BE2C (cell line): ENCODE measurements at regions not wholly inside any gene's neighbourhood (a gene's known extent, or its start where the extent isn't known, plus 50 kb on each side); places are given as distances from the start of the nearest gene placed in this dataset.

Experiments
- DNase-seq: peaks from one replicate; pipeline ENCODE4 v3.0.0-alpha.2; 2020
- H3K27me3 ChIP-seq: fragments of 250-450 bp; sonication (Bioruptor Pico); 2 replicates; pipeline ENCODE4 v1.5.1; 2020; ENCODE audit warnings: mild to moderate bottlenecking
- H3K36me3 ChIP-seq: fragments of 250-450 bp; sonication (Bioruptor Pico); 2 replicates; pipeline ENCODE4 v1.5.1; 2020; ENCODE audit warnings: mild to moderate bottlenecking
- H3K4me1 ChIP-seq: fragments of 250-450 bp; sonication (Bioruptor Pico); 2 replicates; pipeline ENCODE4 v1.5.1; 2020
- H3K4me3 ChIP-seq: 2 replicates; pipeline ENCODE4 v1.5.1; 2011; ENCODE audit warnings: low read depth, low read length
- H3K9me3 ChIP-seq: fragments of 250-450 bp; sonication (Bioruptor Pico); 2 replicates; pipeline ENCODE4 v1.5.1; 2020
- CTCF ChIP-seq: IDR thresholded peaks from 2 replicates; pipeline ENCODE4 v1.5.1; 2012; ENCODE audit warnings: mild to moderate bottlenecking, low read depth, low read length

DNA sequence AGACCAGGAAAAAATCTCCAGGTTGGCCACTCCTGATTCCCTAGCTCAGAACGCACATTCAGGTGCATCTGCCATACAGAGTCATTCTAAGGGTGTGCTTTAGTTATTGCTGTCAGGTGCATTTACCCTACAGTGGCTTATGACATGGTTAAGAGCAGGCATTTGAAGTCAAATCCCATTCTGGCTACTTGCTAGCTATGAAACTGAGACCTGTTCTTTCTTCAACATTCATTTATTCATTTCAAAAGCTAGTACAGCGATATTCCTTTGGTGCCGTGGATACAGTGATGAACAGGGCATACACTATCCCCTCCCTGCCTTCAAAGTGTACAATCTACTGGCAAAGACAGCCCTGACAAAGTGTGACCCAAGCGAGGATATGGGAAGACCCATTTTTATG is 508.3 kb downstream of the NPIPA7 start:
- TF ChIP-seq CTCF, result no peak
- H3K4me1 ChIP-seq, result no peaks in the 10 kb centered on the region
- no peaks in the 10 kb centered on the region for H3K9me3 ChIP-seq
- no peak overlapping the region for H3K4me3 ChIP-seq
- no peak for DNase-seq
- no peaks in the 10 kb centered on the region for H3K27me3 ChIP-seq
- H3K36me3 ChIP-seq, result no peaks in the 10 kb centered on the region

GRCh38 chr16:16890964-16891363 is 512.0 kb downstream of the NPIPA7 start:
- H3K36me3 ChIP-seq, result no peaks in the 10 kb centered on the region
- no peaks in the 10 kb centered on the region for H3K4me1 ChIP-seq
- TF ChIP-seq CTCF, result no peak
- H3K4me3 ChIP-seq, result no peak overlapping the region
- H3K9me3 ChIP-seq, result no peaks in the 10 kb centered on the region
- DNase-seq, result no peak
- no peaks in the 10 kb centered on the region for H3K27me3 ChIP-seq

GRCh38 chr16:16904601-16905000 is 525.7 kb downstream of the NPIPA7 start:
- Histone ChIP-seq H3K4me1 (no peaks in the 10 kb centered on the region), H3K27me3 (no peaks in the 10 kb centered on the region)
- TF ChIP-seq CTCF, result no peak

GRCh38 chr16:16905850-16906249 is 526.9 kb downstream of the NPIPA7 start:
- H3K4me3 ChIP-seq, result no peak overlapping the region
- no peaks in the 10 kb centered on the region for H3K4me1 ChIP-seq
- no peaks in the 10 kb centered on the region for H3K9me3 ChIP-seq
- no peak for TF ChIP-seq CTCF
- no peaks in the 10 kb centered on the region for H3K36me3 ChIP-seq
- no peaks in the 10 kb centered on the region for H3K27me3 ChIP-seq
- no peak for DNase-seq

More at GRCh38 chr16:16904601-16905000, 525.7 kb downstream of the NPIPA7 start:
- no peaks in the 10 kb centered on the region for H3K9me3 ChIP-seq
- no peak for DNase-seq
- H3K36me3 ChIP-seq, result no peaks in the 10 kb centered on the region
- no peak overlapping the region for H3K4me3 ChIP-seq

DNA sequence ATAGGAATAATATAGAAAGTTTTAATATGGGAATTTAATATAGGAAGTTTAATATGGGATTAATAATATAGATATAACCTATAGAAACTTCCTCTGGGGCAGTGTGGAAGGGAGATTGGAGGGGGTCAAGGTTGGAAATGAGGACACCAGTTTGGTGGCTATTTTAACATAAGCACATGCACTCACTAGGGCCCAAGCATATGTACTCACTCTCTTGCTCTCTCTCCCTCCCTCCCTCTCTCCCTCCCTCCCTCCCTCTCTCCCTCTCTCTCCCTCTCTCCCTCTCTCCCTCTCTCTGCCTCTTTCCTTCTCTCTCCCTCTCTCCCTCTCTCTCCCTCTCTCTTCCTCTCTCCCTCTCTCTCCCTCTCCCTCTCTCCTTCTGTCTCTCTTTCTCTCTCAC is 528.1 kb downstream of the NPIPA7 start:
- no peak for TF ChIP-seq CTCF
- H3K27me3 ChIP-seq, result no peaks in the 10 kb centered on the region
- no peaks in the 10 kb centered on the region for H3K4me1 ChIP-seq
- H3K9me3 ChIP-seq, result no peaks in the 10 kb centered on the region
- H3K36me3 ChIP-seq, result no peaks in the 10 kb centered on the region
- H3K4me3 ChIP-seq, result no peak overlapping the region
- no peak for DNase-seq

DNA sequence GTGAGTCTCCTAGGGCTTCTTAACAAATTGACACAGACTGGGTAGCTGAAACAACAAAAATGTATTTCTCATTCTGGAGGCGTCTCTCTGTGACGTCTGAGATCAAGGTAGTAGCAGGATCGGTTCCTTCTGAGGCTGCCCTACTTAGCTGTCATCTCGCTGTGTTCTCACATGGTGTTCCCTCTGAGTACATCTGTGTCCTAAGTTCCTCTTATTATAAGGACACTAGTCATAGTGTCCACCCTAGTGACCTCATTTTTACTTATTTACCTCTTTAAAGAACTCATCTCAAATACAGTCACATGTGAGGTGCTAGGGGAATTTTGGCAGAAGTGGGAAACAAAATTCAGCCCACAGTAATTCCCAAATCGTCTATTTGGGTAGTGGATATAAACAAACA is 529.1 kb downstream of the NPIPA7 start:
- H3K27me3 ChIP-seq, result no peaks in the 10 kb centered on the region
- no peak for DNase-seq
- H3K9me3 ChIP-seq, result no peaks in the 10 kb centered on the region
- no peak overlapping the region for H3K4me3 ChIP-seq
- H3K36me3 ChIP-seq, result no peaks in the 10 kb centered on the region
- H3K4me1 ChIP-seq, result no peaks in the 10 kb centered on the region
- no peak for TF ChIP-seq CTCF
